OCI-LY7 (cell line): ENCODE measurements at regions not wholly inside any gene's neighbourhood (a gene's known extent, or its start where the extent isn't known, plus 50 kb on each side); places are given as distances from the start of the nearest gene placed in this dataset.

ENCODE experiments used
- CTCF ChIP-seq: fragments of 200-600 bp; sonication (generic); conservative IDR thresholded peaks from 2 replicates; pipeline ENCODE4 v1.5.1; 2014; ENCODE audit warnings: mild to moderate bottlenecking, antibody characterized with exemption, low read length, moderate library complexity, mixed read lengths
- EZH2phosphoT487 ChIP-seq: fragments of 200-600 bp; sonication (generic); IDR thresholded peaks from 2 replicates; pipeline ENCODE4 v1.6.1; 2018; ENCODE audit warnings: low read depth, borderline replicate concordance, mild to moderate bottlenecking, mixed run types, antibody characterized with exemption, low read length, moderate library complexity, mixed read lengths

GRCh38 chr2:75865702-75866101 lies 155.0 kb upstream of the GCFC2 start:
- no peak for TF ChIP-seq CTCF
- TF ChIP-seq EZH2phosphoT487, result no peak
